ENCODE measurements at regions not wholly inside any gene's neighbourhood (a gene's known extent, or its start where the extent isn't known, plus 50 kb on each side); places are given as distances from the start of the nearest gene placed in this dataset.

GRCh38 chr13:38418286-38418685 lies 68.6 kb downstream of the UFM1 start:
- Histone ChIP-seq H3K27ac (ENCODE audit: low read depth, low read length, poor library complexity, severe bottlenecking) (no peak overlapping the region), H3K9me2 (ENCODE audit: insufficient read depth, low read length) (no peaks in the 10 kb centered on the region), H3K4me1 (ENCODE audit: insufficient read depth, low read length, poor library complexity, severe bottlenecking) (no peaks in the 10 kb centered on the region), H4K20me1 (ENCODE audit: insufficient read depth, low read length) (no peaks in the 10 kb centered on the region), H3K4me2 (ENCODE audit: low read length) (no peak overlapping the region), H3K36me3 (ENCODE audit: insufficient read depth, low read length) (no peaks in the 10 kb centered on the region), H3K9me3 (ENCODE audit: low read length) (no peaks in the 10 kb centered on the region), H3K4me3 (ENCODE audit: low read depth, low read length, poor library complexity, severe bottlenecking) (no peak overlapping the region), H3K79me2 (ENCODE audit: insufficient read depth, low read depth, low read length) (no peaks in the 10 kb centered on the region), H2AFZ (ENCODE audit: low read length) (no peak overlapping the region)
- no peak for DNase-seq (ENCODE audit: low spot score)
- CTCF ChIA-PET (ENCODE audit: unreplicated experiment): no interaction called here
- TF ChIP-seq EZH2phosphoT487 (IDR thresholded peaks at IDR 0.05; ENCODE audit: borderline replicate concordance, low read depth, low read length): no peak
- no peak for TF ChIP-seq CTCF (conservative IDR thresholded peaks at IDR 0.05; ENCODE audit: low read length)
- BruUV-seq (replicated peaks): no TSS peak
- intact Hi-C loops (cut with micrococcal nuclease; ENCODE audit: unreplicated experiment): no loop called here
- POLR2A ChIA-PET: interaction anchor here (0.9 kb wide), 1 partner anchor 9 kb away, joined by 3 read pairs; no protein-coding TSS in a partner anchor

- no peak overlapping the region for H3K4me3 ChIP-seq (ENCODE audit: low read depth, low read length, poor library complexity, severe bottlenecking)
- intact Hi-C loops (cut with micrococcal nuclease; ENCODE audit: unreplicated experiment): no loop called here
- TF ChIP-seq CTCF (conservative IDR thresholded peaks at IDR 0.05; ENCODE audit: low read length): no peak
- no peak for TF ChIP-seq EZH2phosphoT487 (IDR thresholded peaks at IDR 0.05; ENCODE audit: borderline replicate concordance, low read depth, low read length)
- POLR2A ChIA-PET: interaction anchor here (0.7 kb wide), 1 partner anchor 605 kb away, joined by 3 read pairs; no protein-coding TSS in a partner anchor
- H3K36me3 ChIP-seq (ENCODE audit: insufficient read depth, low read length): no peaks in the 10 kb centered on the region
- H3K9me2 ChIP-seq (ENCODE audit: insufficient read depth, low read length): no peaks in the 10 kb centered on the region
- H4K20me1 ChIP-seq (ENCODE audit: insufficient read depth, low read length): no peaks in the 10 kb centered on the region
- DNase-seq (ENCODE audit: low spot score): no peak
- H3K27ac ChIP-seq (ENCODE audit: low read depth, low read length, poor library complexity, severe bottlenecking): no peak overlapping the region
- CTCF ChIA-PET (ENCODE audit: unreplicated experiment): no interaction called here
- H3K9me3 ChIP-seq (ENCODE audit: low read length): no peaks in the 10 kb centered on the region
- H3K4me1 ChIP-seq (ENCODE audit: insufficient read depth, low read length, poor library complexity, severe bottlenecking): no peaks in the 10 kb centered on the region
- no peak overlapping the region for H2AFZ ChIP-seq (ENCODE audit: low read length)
- H3K4me2 ChIP-seq (ENCODE audit: low read length): no peak overlapping the region
- no peaks in the 10 kb centered on the region for H3K79me2 ChIP-seq (ENCODE audit: insufficient read depth, low read depth, low read length)
- no TSS peak for BruUV-seq (replicated peaks)
Measured at GRCh38 chr13:38419312-38419873, 69.7 kb downstream of the UFM1 start.

Data from OCI-LY7 (cell line).